ENCODE measurements at regions not wholly inside any gene's neighbourhood (a gene's known extent, or its start where the extent isn't known, plus 50 kb on each side); places are given as distances from the start of the nearest gene placed in this dataset.

- TF ChIP-seq CTCF (IDR thresholded peaks at IDR 0.05): no peak
- TF ChIP-seq EZH2 (IDR thresholded peaks at IDR 0.05; ENCODE audit: borderline replicate concordance, insufficient read depth, low read depth, low read length, poor library complexity, severe bottlenecking): no peak
Measured at GRCh38 chr11:16615480-16615879, 123.0 kb upstream of the C11orf58 start.
